ENCODE measurements at regions not wholly inside any gene's neighbourhood (a gene's known extent, or its start where the extent isn't known, plus 50 kb on each side); places are given as distances from the start of the nearest gene placed in this dataset.

DNA sequence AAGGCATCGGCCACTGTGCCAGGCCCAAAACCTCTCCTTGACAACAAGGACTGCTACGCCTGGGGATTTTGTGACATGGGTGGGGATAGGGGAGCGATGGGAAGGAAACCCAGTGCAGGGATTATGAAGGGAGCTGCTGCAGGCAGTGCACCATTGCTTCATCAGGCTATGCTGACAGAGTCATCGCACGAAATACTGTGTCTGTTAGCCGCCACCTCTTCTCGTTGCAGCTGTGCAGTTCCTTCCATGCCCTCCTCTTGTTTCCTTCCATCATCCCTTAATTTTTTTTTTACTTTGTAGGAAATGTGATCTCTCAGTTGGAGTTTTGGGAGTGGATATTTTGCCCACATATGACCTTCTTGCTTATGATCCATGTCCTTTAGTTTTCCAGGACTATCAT, 178.7 kb downstream of the RFC3 start:
- H3K4me3 ChIP-seq (replicated peaks; ENCODE audit: insufficient read depth, low read length) = no peak overlapping the region
- no peak for TF ChIP-seq GABPA (IDR thresholded peaks at IDR 0.05; ENCODE audit: low read depth)
- TF ChIP-seq POLR2AphosphoS5 (IDR thresholded peaks at IDR 0.05; ENCODE audit: low read depth) = no peak
- TF ChIP-seq, protein P1, sequence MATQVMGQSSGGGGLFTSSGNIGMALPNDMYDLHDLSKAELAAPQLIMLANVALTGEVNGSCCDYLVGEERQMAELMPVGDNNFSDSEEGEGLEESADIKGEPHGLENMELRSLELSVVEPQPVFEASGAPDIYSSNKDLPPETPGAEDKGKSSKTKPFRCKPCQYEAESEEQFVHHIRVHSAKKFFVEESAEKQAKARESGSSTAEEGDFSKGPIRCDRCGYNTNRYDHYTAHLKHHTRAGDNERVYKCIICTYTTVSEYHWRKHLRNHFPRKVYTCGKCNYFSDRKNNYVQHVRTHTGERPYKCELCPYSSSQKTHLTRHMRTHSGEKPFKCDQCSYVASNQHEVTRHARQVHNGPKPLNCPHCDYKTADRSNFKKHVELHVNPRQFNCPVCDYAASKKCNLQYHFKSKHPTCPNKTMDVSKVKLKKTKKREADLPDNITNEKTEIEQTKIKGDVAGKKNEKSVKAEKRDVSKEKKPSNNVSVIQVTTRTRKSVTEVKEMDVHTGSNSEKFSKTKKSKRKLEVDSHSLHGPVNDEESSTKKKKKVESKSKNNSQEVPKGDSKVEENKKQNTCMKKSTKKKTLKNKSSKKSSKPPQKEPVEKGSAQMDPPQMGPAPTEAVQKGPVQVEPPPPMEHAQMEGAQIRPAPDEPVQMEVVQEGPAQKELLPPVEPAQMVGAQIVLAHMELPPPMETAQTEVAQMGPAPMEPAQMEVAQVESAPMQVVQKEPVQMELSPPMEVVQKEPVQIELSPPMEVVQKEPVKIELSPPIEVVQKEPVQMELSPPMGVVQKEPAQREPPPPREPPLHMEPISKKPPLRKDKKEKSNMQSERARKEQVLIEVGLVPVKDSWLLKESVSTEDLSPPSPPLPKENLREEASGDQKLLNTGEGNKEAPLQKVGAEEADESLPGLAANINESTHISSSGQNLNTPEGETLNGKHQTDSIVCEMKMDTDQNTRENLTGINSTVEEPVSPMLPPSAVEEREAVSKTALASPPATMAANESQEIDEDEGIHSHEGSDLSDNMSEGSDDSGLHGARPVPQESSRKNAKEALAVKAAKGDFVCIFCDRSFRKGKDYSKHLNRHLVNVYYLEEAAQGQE (IDR thresholded peaks at IDR 0.05; ENCODE audit: insufficient replicate concordance, low read depth) = no peak
- TF ChIP-seq, protein P2, sequence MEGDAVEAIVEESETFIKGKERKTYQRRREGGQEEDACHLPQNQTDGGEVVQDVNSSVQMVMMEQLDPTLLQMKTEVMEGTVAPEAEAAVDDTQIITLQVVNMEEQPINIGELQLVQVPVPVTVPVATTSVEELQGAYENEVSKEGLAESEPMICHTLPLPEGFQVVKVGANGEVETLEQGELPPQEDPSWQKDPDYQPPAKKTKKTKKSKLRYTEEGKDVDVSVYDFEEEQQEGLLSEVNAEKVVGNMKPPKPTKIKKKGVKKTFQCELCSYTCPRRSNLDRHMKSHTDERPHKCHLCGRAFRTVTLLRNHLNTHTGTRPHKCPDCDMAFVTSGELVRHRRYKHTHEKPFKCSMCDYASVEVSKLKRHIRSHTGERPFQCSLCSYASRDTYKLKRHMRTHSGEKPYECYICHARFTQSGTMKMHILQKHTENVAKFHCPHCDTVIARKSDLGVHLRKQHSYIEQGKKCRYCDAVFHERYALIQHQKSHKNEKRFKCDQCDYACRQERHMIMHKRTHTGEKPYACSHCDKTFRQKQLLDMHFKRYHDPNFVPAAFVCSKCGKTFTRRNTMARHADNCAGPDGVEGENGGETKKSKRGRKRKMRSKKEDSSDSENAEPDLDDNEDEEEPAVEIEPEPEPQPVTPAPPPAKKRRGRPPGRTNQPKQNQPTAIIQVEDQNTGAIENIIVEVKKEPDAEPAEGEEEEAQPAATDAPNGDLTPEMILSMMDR (IDR thresholded peaks at IDR 0.05; ENCODE audit: insufficient read depth, low read length) = no peak
- no peak for TF ChIP-seq SPI1 (IDR thresholded peaks at IDR 0.05; ENCODE audit: borderline replicate concordance, low read depth)
- DNase-seq (ENCODE audit: low read depth in 1 of 2, low spot score in 1 of 2) = no peak
- H3K27ac ChIP-seq (replicated peaks) = no peak overlapping the region
- H3K27me3 ChIP-seq (ENCODE audit: insufficient read depth, poor library complexity, severe bottlenecking) = no peaks in the 10 kb centered on the region

DNA sequence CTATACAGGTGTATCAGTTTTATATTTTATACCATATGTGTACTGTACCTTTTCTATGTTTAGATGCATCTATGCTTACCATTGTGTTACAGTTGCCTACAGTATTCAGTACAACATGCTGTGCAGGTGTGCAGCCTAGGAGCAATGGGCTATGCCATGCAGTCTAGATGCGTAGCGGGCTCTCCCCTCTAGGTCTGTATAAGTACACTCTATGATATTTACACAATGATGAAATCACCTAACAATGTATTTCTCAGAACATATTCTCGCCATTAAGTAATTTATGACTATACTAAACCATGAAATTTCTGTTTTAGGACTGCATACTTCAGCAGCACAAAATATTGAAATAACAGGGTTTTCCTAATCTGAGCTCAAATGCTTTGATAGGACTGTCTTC, 179.6 kb downstream of the RFC3 start:
- TF ChIP-seq, protein P1 (IDR thresholded peaks at IDR 0.05; ENCODE audit: insufficient replicate concordance, low read depth) = no peak
- TF ChIP-seq POLR2AphosphoS5 (IDR thresholded peaks at IDR 0.05; ENCODE audit: low read depth) (no peak), GABPA (IDR thresholded peaks at IDR 0.05; ENCODE audit: low read depth) (no peak)
- TF ChIP-seq, protein P2 (IDR thresholded peaks at IDR 0.05; ENCODE audit: insufficient read depth, low read length) = no peak
- H3K27me3 ChIP-seq (ENCODE audit: insufficient read depth, poor library complexity, severe bottlenecking) = no peaks in the 10 kb centered on the region
- DNase-seq (ENCODE audit: low read depth in 1 of 2, low spot score in 1 of 2) = no peak

DNA sequence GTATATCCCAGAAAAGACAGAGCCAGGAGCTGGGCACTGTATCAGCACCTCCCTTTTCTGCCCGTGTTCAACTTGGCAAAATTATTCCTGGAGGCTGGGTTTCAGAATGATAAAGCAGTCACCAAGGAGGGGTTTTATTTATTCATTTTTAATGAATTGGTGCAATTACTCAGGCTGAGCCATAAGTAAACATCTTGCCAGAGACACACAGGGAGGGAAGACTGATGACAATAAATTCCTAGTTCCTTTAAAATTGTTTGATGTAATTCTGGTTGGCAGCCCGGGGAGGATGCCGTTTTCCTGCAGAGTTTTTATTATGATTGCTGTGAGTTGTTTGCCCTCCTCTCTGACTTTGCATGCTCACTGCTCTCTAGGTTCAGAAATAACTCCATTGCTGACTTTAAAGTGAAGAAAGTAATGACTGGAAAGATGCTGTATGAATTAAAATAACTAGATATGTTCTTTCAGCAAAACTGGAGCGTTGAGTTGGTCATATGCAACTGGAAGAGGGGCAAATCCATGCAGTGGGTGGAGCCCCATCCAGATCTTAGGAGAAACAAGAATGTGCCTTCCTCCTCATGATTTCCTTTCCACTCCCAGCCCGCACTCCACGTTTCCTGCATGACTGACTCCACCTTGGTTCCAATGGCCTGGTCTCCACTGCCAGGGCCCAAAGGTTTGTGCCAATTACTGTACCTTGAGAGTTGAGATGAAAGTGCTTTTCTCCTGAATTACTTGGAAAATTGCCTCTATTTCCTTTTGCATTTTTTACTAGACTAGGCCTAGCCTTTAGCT, 182.1 kb downstream of the RFC3 start:
- no peak overlapping the region for H3K27ac ChIP-seq (replicated peaks)
- no peaks in the 10 kb centered on the region for H3K27me3 ChIP-seq (ENCODE audit: insufficient read depth, poor library complexity, severe bottlenecking)
- no peak for DNase-seq (ENCODE audit: low read depth in 1 of 2, low spot score in 1 of 2)
- TF ChIP-seq SPI1 (IDR thresholded peaks at IDR 0.05; ENCODE audit: borderline replicate concordance, low read depth) = no peak
- TF ChIP-seq, protein P2 (IDR thresholded peaks at IDR 0.05; ENCODE audit: insufficient read depth, low read length) = no peak
- TF ChIP-seq, protein P1 (IDR thresholded peaks at IDR 0.05; ENCODE audit: insufficient replicate concordance, low read depth) = no peak
- no peak for TF ChIP-seq POLR2AphosphoS5 (IDR thresholded peaks at IDR 0.05; ENCODE audit: low read depth)
- TF ChIP-seq GABPA (IDR thresholded peaks at IDR 0.05; ENCODE audit: low read depth) = no peak
- no peak overlapping the region for H3K4me3 ChIP-seq (replicated peaks; ENCODE audit: insufficient read depth, low read length)

More for the DNA sequence above, 179.6 kb downstream of the RFC3 start:
- Histone ChIP-seq H3K27ac (replicated peaks) (no peak overlapping the region), H3K4me3 (replicated peaks; ENCODE audit: insufficient read depth, low read length) (no peak overlapping the region)

Measured in HL-60 (cell line).